UCSD-AML1 (cell line): ENCODE measurements at regions not wholly inside any gene's neighbourhood (a gene's known extent, or its start where the extent isn't known, plus 50 kb on each side); places are given as distances from the start of the nearest gene placed in this dataset.
A peak's percentile ranks its signal among the peaks of the same experiment; 100 is the strongest.

Experiments
- DNase-seq: peaks from one replicate; lab custom pipeline; 2025; ENCODE audit not compliant: unreplicated experiment; lab: John Stamatoyannopoulos, UW

GRCh38 chr16:85433477-85433876 is 179.6 kb upstream of the GSE1 start:
- DNase-seq: no peak

DNA sequence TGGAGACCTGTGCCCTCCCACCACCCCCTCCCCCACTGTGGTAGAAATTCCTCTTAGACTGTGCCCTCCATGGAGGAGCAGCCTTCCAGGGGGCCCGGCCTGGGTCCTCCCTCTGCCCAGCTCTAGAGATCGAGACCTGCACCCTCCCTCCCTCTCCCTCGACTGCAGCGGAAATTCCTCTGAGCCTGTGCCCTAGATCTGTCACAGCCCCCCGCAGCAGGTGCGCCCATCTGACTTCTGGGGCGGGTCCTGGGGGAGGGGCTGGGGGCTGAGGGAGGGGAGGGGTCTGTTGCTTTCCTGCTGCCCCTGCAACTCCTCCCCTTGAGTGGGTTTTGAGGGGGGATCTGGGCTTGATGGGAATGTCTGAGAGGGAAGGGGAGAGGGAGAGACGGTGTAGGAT is 177.8 kb upstream of the GSE1 start:
- no peak for DNase-seq

GRCh38 chr16:85435700-85436099 is 177.4 kb upstream of the GSE1 start:
- DNase-seq: no peak

GRCh38 chr16:85436207-85436606 is 176.9 kb upstream of the GSE1 start:
- no peak for DNase-seq

DNA sequence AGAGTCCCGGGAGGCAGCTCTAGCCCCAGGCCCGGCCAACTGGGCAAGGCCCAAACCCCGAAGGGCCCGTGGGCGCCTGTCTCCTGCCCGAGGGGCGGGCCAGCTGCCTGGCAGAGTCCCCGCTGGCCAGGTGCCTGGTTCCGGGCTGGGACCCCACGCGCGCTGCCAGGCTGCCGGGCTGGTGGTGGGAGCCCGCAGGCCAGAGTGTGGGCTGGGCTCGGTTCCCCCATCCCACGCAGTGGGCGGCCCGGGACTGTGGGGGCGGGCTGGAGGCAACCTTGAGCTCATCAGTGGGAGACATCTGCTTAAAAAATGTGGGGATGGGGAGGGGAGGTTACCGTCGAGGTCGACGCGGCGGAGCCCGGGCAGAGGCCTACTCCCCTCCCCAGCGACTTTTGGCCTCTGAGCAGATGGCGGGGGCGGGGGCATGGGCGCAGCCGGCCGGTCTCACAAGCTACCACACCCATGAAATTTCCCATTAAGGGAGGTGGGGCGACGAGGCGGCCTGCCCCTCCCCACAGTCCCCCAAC is 176.4 kb upstream of the GSE1 start:
- no peak for DNase-seq

- DNase-seq: peak; percentile 65
Measured at GRCh38 chr16:85437166-85438052, 175.7 kb upstream of the GSE1 start.

DNA sequence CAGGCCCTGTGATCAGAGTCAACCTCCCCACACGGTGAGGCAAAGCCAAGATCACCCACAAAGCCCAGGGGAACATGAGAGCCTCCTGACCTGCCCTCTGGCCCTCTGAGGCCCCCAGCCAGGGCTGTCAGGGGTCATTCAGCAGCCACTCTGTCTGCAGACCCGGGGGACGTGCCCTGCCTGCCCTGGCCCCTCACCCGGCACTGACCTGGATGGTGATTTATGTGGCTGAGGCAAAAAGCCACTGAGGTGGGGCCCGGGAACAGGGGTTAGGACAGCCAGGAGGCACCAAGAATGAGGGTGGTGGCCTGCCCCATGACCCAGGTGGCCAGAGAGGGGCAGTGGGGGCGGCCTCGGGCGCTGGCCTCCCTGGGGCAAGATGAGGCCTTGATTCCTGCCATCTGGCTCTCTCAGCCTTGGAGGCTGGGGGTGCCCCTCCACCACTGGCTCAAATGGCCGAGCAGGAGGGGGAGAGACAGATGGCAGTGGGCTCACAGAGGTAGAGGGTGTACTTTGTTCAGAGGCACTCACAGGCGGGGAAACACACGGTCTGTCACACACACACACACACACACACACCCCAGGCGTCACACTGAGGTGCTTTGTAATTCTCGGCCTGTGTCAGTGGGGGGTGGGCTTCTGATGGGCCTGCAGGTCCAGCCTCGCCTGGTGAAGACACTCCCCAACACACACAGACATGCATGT is 174.0 kb upstream of the GSE1 start:
- no peak for DNase-seq

GRCh38 chr16:85440744-85441143 is 172.4 kb upstream of the GSE1 start:
- DNase-seq: no peak

GRCh38 chr16:85441189-85441889 is 171.8 kb upstream of the GSE1 start:
- DNase-seq: peak; percentile 40

- no peak for DNase-seq
Measured at GRCh38 chr16:85441890-85442670, 171.0 kb upstream of the GSE1 start.

GRCh38 chr16:85443116-85443515 is 170.0 kb upstream of the GSE1 start:
- DNase-seq: no peak

GRCh38 chr16:85443531-85443930 is 169.6 kb upstream of the GSE1 start:
- DNase-seq: no peak

DNA sequence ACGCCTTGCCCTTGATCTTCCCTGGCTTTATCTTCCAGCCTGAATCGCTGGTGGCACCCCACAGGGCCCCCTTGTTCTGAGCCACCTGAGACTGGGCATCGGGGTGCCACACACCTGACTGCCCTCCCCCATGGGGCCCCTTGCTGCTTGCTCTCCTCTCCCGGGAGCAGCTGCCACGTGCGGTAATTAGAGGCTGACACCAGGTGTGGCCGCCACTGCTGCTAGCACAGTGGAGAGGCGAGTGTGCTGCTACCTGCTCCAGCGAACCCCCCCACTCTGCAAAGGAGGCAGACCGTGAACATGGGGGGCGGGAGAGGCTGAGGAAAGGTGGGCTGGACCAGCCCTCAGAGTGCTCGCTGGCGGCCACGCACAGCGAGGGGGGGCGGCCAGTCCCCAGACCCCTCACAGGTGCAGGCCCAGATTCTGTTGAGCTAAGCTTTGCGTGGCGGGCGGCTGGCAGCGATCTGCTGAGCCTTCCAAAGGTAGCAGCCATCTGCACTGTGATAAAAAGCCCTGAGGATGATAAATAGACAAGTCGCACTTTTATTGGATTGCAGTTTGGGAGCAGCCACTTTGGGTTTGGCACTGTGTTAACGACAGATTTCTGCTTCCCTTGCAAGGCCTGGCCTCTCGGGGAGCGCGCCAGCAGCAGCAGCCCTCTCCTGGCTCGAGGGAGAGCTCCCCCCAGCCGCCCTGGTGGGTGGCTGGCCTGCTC is 167.9 kb upstream of the GSE1 start:
- DNase-seq: no peak

DNA sequence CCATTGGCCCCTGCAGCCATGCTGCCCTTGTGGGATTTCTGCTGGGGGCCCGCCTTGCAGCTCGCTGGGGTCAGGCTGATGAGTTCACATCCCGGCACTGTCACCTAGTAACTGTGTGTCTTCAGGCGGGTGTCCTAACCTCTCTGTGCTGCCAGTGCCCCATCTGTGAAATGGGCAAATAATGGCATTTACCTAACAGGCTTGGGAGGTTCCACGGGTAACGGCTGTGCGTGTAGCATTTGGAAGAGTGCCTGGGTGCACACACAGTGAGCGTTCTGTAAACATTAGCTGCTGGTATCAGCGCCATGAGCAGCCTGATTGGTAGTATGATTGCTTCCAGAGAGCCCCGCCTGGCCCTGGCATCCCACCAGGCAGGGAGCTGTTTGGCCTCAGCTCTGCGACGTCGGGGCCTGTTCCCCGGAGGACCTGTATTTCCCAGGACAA is 167.3 kb upstream of the GSE1 start:
- DNase-seq: no peak

GRCh38 chr16:85446951-85447692 is 166.0 kb upstream of the GSE1 start:
- no peak for DNase-seq

GRCh38 chr16:85447693-85448313 is 165.3 kb upstream of the GSE1 start:
- no peak for DNase-seq

DNA sequence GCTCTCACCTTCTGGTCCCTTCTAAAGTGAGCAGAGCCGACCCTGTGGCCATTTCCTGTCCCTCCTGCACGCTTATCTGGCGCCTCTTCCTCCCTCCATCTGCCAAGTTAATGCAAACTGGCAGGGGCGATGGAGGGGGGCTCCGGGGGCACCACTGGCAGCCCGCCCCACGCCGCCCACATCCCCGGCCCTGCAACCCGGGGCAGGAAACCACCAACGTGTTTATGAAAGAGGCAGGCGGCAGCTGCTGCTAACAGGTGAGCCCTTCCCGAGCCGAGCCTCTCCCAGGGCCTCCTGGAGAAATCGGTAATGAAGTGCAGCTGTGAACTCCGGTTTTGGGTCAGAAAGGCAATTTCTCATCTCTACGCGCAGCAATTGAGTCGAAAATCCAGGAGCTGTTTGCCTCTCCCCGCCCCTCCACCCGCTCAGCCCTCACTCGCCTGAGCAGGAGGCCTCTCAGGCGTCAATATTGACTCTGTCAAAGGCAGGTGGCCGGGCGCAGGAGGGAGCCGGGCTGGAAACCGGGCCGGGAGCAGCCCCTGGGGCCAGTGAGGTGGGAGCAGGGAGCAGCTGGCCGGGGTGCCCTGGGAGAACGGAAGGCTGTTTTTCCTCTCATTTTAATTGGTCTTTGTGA is 164.4 kb upstream of the GSE1 start:
- DNase-seq: peak; percentile 44

- no peak for DNase-seq
Measured at GRCh38 chr16:85449191-85449884, 163.8 kb upstream of the GSE1 start.
